ENCODE measurements at regions not wholly inside any gene's neighbourhood (a gene's known extent, or its start where the extent isn't known, plus 50 kb on each side); places are given as distances from the start of the nearest gene placed in this dataset.

- TF ChIP-seq EP300 (IDR thresholded peaks at IDR 0.05) (no peak), CTCF (IDR thresholded peaks at IDR 0.05) (no peak)
These were observed 54.6 kb upstream of the OPN4 start for GRCh38 chr10:86599729-86600128.
